Right ventricle myocardium superior (tissue), 1 donor: ENCODE measurements at regions not wholly inside any gene's neighbourhood (a gene's known extent, or its start where the extent isn't known, plus 50 kb on each side); places are given as distances from the start of the nearest gene placed in this dataset.
"Not testable (repeated sequence)": the region's sequence is repeated elsewhere in the genome, so short reads cannot be mapped to it uniquely, and the experiment has no call there.

Experiments
- ATAC-seq: fragments of 200-7000 bp; cut with Tn5 transposase; one replicate; pipeline ENCODE4 v1.9.1; 2020; ENCODE audit warnings: mild to moderate bottlenecking; ENCODE audit not compliant: poor library complexity
- DNase-seq: peaks from one replicate; pipeline ENCODE4 v3.0.0-alpha.2; 2020
- intact Hi-C: fragments of 100-400 bp; cut with DNase I; formaldehyde crosslinking; loops from one replicate; pipeline ENCODE4 v1.11.2; 2022
- donor health status: DM: no; HTN: yes; CAD: no; lungs with severe emphysema.

GRCh38 chr20:48398506-48399449, 429.0 kb downstream of the PREX1 start:
- intact Hi-C loops: no loop called here
- ATAC-seq: no peak
- DNase-seq: no peak

GRCh38 chr20:48396981-48397861, 430.6 kb downstream of the PREX1 start:
- peak; percentile 59 for ATAC-seq
- DNase-seq, intact Hi-C loops: not testable (repeated sequence)

GRCh38 chr20:48395816-48396546, 431.8 kb downstream of the PREX1 start:
- ATAC-seq (no peak), DNase-seq (no peak)
- intact Hi-C loops: no loop called here

- DNase-seq (no peak), ATAC-seq (peak; percentile 21)
- intact Hi-C loops: no loop called here
These were observed 433.3 kb downstream of the PREX1 start for GRCh38 chr20:48394415-48395081.

DNA sequence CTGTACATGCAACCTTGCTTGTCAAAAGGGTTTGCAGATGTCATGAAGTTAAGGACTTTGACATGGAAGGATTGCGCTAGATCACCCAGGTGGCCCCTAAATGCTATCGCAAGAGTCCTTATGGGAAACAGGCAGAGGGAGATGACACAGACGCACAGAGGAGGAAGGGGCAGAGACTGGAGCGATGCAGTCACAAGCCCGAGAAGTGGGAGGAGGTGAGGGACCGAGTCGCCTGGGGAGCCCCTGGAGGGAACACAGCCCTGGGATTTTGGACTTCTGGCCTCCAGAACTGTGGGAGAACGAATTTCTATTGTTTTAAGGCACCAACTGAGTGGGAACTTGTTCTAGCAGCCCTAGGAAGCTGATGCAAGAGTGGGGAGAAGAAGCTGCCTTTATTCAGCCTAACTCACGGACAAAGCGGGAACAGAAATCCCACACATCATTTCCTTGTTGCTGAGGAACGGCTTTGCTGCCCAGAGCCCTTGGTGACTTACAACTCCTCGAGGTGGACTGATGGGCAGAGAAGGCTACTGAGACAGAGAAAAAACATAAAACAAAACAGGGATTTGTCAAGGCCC, 434.0 kb downstream of the PREX1 start:
- intact Hi-C loops: no loop called here
- no peak for ATAC-seq
- DNase-seq: no peak

- intact Hi-C loops: no loop called here
- DNase-seq (no peak), ATAC-seq (no peak)
These were observed 434.5 kb downstream of the PREX1 start for GRCh38 chr20:48393311-48393685.

GRCh38 chr20:48392407-48393310, 435.1 kb downstream of the PREX1 start:
- no peak for ATAC-seq
- DNase-seq: no peak
- intact Hi-C loops: no loop called here

- intact Hi-C loops: no loop called here
These were observed 436.8 kb downstream of the PREX1 start for GRCh38 chr20:48390981-48391380.

GRCh38 chr20:48387675-48388074, 440.1 kb downstream of the PREX1 start:
- ATAC-seq (no peak), DNase-seq (no peak)
- intact Hi-C loops: no loop called here

More at GRCh38 chr20:48390981-48391380, 436.8 kb downstream of the PREX1 start:
- DNase-seq: no peak
- ATAC-seq: no peak

- intact Hi-C loops: no loop called here
- ATAC-seq: no peak
- no peak for DNase-seq
These were observed 442.3 kb downstream of the PREX1 start for GRCh38 chr20:48385527-48385926.

DNA sequence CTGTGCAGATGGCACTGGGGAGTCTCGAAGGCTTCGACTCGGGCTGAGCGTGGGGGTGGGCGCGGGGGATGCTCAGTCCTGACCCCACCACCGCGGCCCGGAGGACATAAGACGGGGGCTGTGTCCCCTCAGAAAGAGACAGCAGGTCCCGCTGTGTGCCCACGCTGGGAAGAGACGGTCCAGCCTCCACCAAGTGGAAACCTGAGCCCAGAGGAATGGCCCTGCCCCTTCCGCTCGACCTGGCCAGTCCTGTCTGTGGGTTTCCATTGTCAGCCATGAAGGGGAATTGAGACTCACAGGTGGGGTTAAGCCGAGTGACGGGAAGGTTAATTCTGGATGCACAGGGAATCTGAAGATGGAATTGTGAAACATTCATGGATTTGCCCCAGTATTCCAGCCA, 442.7 kb downstream of the PREX1 start:
- DNase-seq (no peak), ATAC-seq (no peak)
- intact Hi-C loops: no loop called here

GRCh38 chr20:48384147-48384818, 443.5 kb downstream of the PREX1 start:
- ATAC-seq: no peak
- intact Hi-C loops: no loop called here
- no peak for DNase-seq

DNA sequence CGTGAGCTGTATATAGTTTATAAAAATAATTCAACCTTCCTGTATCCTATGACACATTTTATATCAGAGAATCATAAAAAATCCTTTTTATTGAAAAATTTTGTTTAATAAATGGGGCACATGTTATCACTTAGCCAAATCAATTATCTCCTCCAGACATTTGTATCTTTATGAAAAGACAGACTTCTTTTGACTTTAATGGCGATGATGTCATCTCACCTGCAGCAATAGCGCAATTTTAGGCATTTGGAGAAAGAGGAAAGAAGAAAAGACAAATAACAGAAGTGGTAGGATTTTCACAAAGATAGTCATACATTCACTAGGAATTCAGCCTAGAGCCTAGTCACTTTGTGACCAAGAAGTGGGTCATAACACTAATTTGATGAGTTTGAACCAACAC, 444.5 kb downstream of the PREX1 start:
- ATAC-seq: no peak
- intact Hi-C loops: no loop called here

GRCh38 chr20:48382304-48382703, 445.5 kb downstream of the PREX1 start:
- intact Hi-C loops: no loop called here
- ATAC-seq (no peak), DNase-seq (no peak)

More for the DNA sequence above, 444.5 kb downstream of the PREX1 start:
- no peak for DNase-seq

GRCh38 chr20:48381353-48382120, 446.3 kb downstream of the PREX1 start:
- ATAC-seq (peak; percentile 36), DNase-seq (no peak)
- intact Hi-C loops: no loop called here

DNA sequence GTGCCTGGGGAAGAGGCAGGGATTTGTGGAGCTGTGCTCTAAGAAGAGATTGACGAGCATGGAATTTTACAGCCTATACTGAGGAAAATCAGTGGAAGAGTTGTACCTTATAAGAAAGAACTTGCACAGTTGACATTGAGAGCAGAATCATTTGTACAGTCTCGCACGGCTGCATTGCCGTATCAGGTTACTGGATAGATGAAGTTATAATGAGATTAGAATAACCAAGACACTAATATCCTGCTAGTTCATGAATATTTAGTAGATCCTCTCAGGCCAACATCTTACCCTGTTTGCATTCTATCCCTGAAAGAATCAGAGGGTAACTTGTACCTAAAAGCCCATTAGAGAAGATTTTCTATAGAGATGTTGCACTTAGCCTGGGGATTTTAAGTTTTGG, 447.1 kb downstream of the PREX1 start:
- intact Hi-C loops: no loop called here
- no peak for DNase-seq
- no peak for ATAC-seq
